Mucosa of stomach (tissue), 1 donor: ENCODE measurements at regions not wholly inside any gene's neighbourhood (a gene's known extent, or its start where the extent isn't known, plus 50 kb on each side); places are given as distances from the start of the nearest gene placed in this dataset.

Experiments used
- H3K27me3 ChIP-seq: one replicate; pipeline ENCODE4 v1.7.0; 2013; ENCODE audit warnings: mild to moderate bottlenecking, low read length; ENCODE audit not compliant: control insufficient read depth, insufficient read depth
- H3K36me3 ChIP-seq: one replicate; pipeline ENCODE4 v1.7.0; 2013; ENCODE audit warnings: low read length; ENCODE audit not compliant: control insufficient read depth, insufficient read depth
- H3K4me1 ChIP-seq: one replicate; pipeline ENCODE4 v1.7.0; 2013; ENCODE audit warnings: mild to moderate bottlenecking, low read length; ENCODE audit not compliant: control insufficient read depth, insufficient read depth
- H3K4me3 ChIP-seq: one replicate; pipeline ENCODE4 v1.7.0; 2013; ENCODE audit warnings: low read length
- H3K9ac ChIP-seq: one replicate; pipeline ENCODE4 v1.7.0; 2013; ENCODE audit warnings: mild to moderate bottlenecking, low read length, moderate library complexity
- H3K9me3 ChIP-seq: one replicate; pipeline ENCODE4 v1.7.0; 2013; ENCODE audit warnings: mild to moderate bottlenecking, low read length, moderate library complexity; ENCODE audit not compliant: control insufficient read depth
- donor health status: Pancreatic carcinoma.

DNA sequence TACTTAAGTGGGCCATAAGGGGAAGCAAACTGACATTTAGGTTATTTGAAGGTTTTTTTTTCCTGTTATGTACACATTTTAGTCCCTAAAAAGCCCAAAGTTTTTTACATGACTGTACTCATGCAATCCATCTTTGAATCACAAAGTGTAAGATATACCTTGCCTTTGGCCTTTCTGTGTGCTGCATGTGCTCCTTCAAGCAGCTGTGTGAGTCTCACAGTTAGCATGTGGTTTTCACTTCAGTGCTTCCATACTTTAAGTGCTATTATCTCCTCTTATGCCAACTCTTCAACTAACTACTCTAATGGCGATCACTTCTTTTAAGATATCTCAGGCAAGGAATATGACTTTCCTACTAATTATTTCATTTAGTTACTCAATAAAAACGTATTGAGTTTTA is 597.1 kb upstream of the ACVR2A start:
- Histone ChIP-seq H3K9me3 (no peaks in the 10 kb centered on the region), H3K9ac (no peak overlapping the region), H3K4me1 (no peaks in the 10 kb centered on the region), H3K4me3 (no peak overlapping the region), H3K27me3 (no peaks in the 10 kb centered on the region), H3K36me3 (no peaks in the 10 kb centered on the region)

DNA sequence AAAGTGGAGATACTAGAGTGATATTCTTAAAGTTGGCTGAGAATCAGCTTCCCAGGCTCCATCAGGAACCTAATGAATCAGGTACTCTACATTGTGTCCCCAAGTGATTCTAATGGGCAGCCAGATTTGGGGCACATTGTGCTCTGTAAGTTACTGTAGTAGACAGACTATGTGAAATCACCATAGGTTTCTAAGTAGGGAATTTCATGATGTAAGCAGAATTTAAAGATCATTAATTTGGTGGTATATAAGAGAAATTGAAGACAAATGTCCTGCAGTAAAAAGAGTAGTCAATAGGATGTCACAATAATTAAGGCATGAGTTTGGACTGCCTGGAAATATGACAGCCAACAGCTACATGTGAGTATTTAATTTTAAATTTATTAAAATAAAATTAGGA is 602.4 kb upstream of the ACVR2A start:
- Histone ChIP-seq H3K36me3 (no peaks in the 10 kb centered on the region), H3K9ac (no peak overlapping the region), H3K4me1 (no peaks in the 10 kb centered on the region), H3K27me3 (no peaks in the 10 kb centered on the region), H3K9me3 (no peaks in the 10 kb centered on the region), H3K4me3 (no peak overlapping the region)

DNA sequence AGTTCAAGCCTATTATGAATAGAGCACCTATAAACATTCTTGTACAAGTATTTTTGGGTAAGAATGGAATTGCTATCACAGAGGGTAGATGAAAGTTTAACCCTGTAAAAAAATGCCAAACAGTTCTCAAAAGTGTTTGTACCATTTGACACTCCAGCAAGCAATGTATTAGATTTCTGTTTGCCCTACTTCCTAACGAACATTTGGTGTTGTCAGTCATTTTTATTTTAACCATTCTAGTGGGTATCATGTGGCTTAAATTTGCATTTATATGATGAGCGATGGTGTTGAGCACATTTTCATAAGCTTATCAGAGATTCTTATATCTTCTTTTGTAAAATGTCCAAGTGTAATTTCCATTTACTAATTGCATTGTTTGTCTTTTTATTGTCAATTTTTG is 608.2 kb upstream of the ACVR2A start:
- no peak overlapping the region for H3K9ac ChIP-seq
- no peaks in the 10 kb centered on the region for H3K9me3 ChIP-seq
- no peak overlapping the region for H3K4me3 ChIP-seq
- no peaks in the 10 kb centered on the region for H3K4me1 ChIP-seq
- H3K36me3 ChIP-seq: no peaks in the 10 kb centered on the region
- no peaks in the 10 kb centered on the region for H3K27me3 ChIP-seq

DNA sequence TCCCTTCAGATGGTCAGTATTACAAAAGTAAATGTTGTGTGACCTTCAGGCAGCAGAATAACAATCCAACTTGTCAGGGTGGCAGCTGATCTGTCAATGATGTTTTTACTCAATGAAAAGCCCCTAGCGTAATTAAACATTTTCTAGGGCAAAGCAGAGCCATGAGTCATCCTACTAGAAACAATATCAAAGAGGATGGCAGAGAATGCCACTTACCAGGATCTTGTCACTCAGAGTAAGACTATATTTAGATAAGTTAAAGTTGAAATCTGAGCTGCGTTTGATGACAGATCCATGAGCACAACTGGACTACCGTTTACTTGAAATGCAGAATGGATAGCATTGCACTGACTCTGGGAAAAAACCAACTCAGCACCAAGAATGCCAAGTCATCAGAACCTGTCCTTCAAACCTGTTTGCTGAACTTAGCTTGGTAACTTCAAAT is 612.6 kb upstream of the ACVR2A start:
- Histone ChIP-seq H3K4me1 (no peaks in the 10 kb centered on the region), H3K27me3 (no peaks in the 10 kb centered on the region), H3K9ac (no peak overlapping the region), H3K4me3 (no peak overlapping the region), H3K9me3 (no peaks in the 10 kb centered on the region), H3K36me3 (no peaks in the 10 kb centered on the region)

DNA sequence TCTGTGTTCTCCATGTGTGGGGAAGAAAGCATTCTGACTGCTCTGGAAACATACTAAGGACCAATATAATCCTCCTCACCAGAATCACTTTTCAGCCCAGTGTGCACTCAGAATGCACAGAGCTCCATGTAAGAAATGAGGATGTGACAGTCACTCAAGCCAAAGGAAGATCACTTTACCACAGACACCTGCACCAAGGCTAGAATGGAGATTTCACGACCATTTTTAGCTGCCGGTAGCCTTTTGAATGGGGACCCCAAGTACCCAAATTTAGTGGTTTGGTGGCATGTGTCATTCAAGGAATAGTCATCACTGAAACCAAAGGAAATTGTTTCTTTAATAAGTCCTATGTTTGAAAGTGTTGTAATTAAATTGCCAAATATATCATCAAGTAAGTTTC is 613.2 kb upstream of the ACVR2A start:
- Histone ChIP-seq H3K36me3 (no peaks in the 10 kb centered on the region), H3K4me1 (no peaks in the 10 kb centered on the region), H3K27me3 (no peaks in the 10 kb centered on the region), H3K9ac (no peak overlapping the region), H3K4me3 (no peak overlapping the region), H3K9me3 (no peaks in the 10 kb centered on the region)

DNA sequence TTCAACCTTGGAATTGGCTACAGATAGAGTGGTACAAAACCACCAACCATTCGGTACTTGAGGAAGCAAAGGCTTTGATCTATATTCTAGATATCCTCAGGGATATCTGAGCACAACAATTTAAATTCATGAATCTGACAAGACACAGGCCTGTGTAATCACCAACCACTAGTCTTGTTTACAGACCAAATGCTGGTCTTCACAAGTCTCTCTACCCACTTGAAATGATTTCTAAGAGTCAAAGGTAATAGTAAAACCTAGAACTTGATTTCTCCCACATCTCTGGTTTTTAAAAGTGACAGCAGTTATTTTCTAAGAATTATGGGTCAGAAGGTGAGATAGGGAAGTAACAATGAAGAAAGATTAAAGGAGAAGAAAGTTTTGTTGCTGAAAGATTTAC is 613.7 kb upstream of the ACVR2A start:
- no peaks in the 10 kb centered on the region for H3K9me3 ChIP-seq
- H3K4me3 ChIP-seq: no peak overlapping the region

DNA sequence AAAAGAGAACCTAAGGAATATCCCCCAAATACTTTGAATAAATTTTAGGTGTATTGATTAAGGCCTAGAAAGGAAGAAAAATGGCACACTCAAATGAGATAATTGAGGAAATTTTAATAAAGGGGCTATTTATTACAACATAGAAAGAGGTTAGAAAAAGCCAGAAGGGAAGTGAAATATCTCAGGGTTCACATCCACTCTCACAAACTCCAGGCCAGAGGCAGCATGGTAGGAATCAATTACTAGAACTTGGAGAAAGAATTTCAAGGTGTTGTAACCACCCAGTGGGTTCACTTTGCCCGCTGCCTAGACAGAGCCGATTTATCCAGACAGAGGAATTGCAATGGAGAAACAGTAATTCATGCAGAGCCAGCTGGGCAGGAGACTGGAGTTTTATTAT is 617.5 kb upstream of the ACVR2A start:
- Histone ChIP-seq H3K4me3 (no peak overlapping the region), H3K27me3 (no peaks in the 10 kb centered on the region)

More for the DNA sequence above, 613.7 kb upstream of the ACVR2A start:
- H3K27me3 ChIP-seq: no peaks in the 10 kb centered on the region
- no peaks in the 10 kb centered on the region for H3K36me3 ChIP-seq
- H3K4me1 ChIP-seq: no peaks in the 10 kb centered on the region
- no peak overlapping the region for H3K9ac ChIP-seq

DNA sequence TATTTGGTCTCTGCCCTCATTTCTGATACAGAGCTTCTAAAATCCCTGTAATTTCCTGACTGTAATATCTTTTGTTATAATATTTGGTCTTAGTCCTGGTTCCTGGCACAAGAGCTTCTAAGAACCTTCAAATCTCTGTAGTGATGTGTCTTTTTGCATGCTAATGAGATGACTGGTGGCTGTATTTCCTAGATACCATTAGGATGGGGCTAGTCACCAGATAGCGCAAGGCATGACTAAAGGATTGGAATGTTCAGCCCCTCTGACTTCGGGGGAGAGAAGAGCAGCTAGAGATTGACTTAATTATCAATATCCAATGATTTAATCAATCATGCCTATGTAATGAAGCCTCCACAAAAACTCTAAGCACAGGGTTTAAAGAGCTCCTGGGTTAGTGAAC is 620.8 kb upstream of the ACVR2A start:
- peaks cover 6% of the 10 kb centered on the region for H3K4me1 ChIP-seq
- H3K27me3 ChIP-seq: no peaks in the 10 kb centered on the region
- H3K4me3 ChIP-seq: no peak overlapping the region
- no peaks in the 10 kb centered on the region for H3K9me3 ChIP-seq
- H3K36me3 ChIP-seq: no peaks in the 10 kb centered on the region
- no peak overlapping the region for H3K9ac ChIP-seq

More for the DNA sequence above, 617.5 kb upstream of the ACVR2A start:
- Histone ChIP-seq H3K9me3 (no peaks in the 10 kb centered on the region), H3K4me1 (no peaks in the 10 kb centered on the region), H3K36me3 (no peaks in the 10 kb centered on the region), H3K9ac (no peak overlapping the region)

DNA sequence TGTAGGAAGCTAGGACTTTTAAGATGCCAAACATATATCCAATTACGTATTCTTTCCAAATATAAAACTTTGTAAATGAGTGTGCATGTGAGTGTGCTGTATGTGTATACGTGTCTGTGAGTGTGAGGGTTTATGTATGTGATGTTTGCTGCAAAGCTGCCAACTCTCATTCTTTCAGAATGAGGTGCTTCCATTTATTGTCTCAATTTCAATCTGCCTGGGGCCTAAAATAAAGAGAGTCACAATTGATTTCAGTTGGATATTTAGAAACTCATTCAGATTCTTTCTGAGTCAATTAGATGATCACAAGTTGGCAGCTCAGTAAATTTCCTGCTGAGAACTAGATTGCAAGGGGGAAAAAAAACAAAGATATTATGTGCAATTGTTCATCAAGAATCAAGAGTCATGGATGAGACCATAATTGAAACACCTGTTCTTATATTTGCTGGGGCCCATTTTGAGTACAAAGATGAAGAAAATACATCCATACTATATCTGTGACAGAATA is 621.2 kb upstream of the ACVR2A start:
- Histone ChIP-seq H3K27me3 (no peaks in the 10 kb centered on the region), H3K9ac (no peak overlapping the region), H3K9me3 (no peaks in the 10 kb centered on the region), H3K4me3 (no peak overlapping the region), H3K4me1 (peaks cover 10% of the 10 kb centered on the region), H3K36me3 (no peaks in the 10 kb centered on the region)

DNA sequence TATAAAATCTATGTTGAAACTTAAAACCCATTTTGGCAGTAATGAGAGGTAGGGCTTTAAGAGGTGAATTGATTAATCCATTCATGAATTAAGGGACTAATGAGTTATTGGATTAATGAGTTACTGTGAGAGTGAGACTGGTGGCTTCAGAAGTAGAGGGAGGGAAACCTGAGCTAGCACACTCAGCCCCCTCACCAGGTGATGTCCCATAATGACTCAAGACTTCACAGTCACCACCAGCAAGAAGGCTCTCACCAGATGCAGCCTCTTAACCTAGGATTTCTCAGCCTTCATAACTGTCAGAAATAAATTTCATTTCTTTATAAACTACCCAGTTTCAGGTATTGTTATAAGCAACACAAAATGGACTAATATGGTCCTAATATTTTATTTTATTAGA is 621.7 kb upstream of the ACVR2A start:
- H3K36me3 ChIP-seq: no peaks in the 10 kb centered on the region
- H3K27me3 ChIP-seq: no peaks in the 10 kb centered on the region
- H3K4me1 ChIP-seq: peaks cover 10% of the 10 kb centered on the region
- H3K9me3 ChIP-seq: no peaks in the 10 kb centered on the region
- H3K4me3 ChIP-seq: no peak overlapping the region
- no peak overlapping the region for H3K9ac ChIP-seq

DNA sequence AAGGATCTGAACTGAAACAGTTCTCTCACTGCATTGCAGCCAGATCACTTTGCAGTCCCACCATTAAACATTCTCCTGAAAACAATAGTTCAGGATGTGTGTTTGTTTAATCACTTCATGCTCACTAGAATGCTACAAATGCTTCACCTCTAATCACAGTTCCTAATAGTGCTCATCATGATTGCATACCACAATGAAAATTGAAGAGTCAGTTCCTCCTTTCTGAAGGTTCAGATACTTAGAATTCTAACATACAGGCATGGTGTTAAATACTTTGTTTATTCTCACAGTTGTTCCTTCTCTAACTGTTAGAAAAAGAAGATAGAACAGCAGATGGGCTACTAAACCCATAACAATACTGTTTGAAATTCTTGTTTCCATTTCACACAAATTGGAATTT is 622.3 kb upstream of the ACVR2A start:
- H3K9me3 ChIP-seq: no peaks in the 10 kb centered on the region
- H3K4me1 ChIP-seq: peaks cover 10% of the 10 kb centered on the region
- no peak overlapping the region for H3K9ac ChIP-seq
- no peaks in the 10 kb centered on the region for H3K36me3 ChIP-seq
- H3K27me3 ChIP-seq: no peaks in the 10 kb centered on the region
- no peak overlapping the region for H3K4me3 ChIP-seq

DNA sequence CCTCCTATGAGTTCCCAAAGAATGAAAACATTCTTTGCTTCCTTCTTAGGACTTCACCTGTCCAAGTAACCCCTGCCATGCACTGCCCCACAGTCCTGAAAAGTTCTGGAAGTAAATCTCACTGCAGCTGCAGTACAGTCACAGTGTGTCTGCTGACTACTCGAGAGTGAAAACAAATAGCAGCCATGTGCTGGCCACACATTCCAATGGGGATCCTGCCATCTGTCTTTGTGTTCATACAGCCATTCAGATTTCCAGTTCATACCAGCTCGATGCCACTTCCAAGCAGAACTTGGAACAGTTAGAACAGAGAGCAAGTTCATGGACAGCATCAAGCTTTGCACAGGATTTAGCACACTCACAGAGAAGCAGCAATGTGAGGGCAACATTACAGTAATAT is 629.9 kb upstream of the ACVR2A start:
- Histone ChIP-seq H3K36me3 (no peaks in the 10 kb centered on the region), H3K4me1 (peaks cover 10% of the 10 kb centered on the region), H3K9ac (no peak overlapping the region), H3K4me3 (no peak overlapping the region), H3K9me3 (no peaks in the 10 kb centered on the region), H3K27me3 (no peaks in the 10 kb centered on the region)

DNA sequence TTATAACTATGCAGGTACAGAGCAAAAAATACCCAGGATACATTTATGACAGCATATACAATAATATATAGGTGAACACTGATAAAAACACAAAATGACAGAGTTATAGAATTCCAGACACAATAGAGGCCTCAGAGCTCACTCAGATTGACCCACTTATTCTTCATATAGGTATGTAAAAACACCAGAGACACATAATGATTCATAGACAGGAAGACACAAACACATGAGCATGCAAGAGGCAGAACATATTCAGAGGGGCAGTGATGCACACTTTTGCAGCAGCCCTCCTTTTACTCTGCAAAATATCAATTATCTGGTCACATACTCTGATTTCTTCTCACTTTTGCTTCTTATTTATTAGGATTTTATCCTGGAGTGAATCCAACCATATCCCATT is 633.3 kb upstream of the ACVR2A start:
- no peak overlapping the region for H3K9ac ChIP-seq
- H3K36me3 ChIP-seq: no peaks in the 10 kb centered on the region
- no peak overlapping the region for H3K4me3 ChIP-seq
- H3K4me1 ChIP-seq: no peaks in the 10 kb centered on the region
- H3K27me3 ChIP-seq: no peaks in the 10 kb centered on the region
- no peaks in the 10 kb centered on the region for H3K9me3 ChIP-seq
